IMR-90 (cell line): ENCODE measurements at regions not wholly inside any gene's neighbourhood (a gene's known extent, or its start where the extent isn't known, plus 50 kb on each side); places are given as distances from the start of the nearest gene placed in this dataset.

ENCODE experiments used
- ATAC-seq: fragments of 200-7000 bp; cut with Tn5 transposase; 2 replicates; pipeline ENCODE4 v1.9.1; 2020; ENCODE audit warnings: low read depth, mild to moderate bottlenecking, moderate library complexity
- BruUV-seq: library from RNA; stranded (reverse); fragments of 400-500 nt; replicated peaks from 2 replicates; lab custom pipeline; 2021; lab: Mats Ljungman, UMichigan
- CTCF ChIA-PET: fragments of 300-600 bp; formaldehyde crosslinking; extraction: SDS; loops from one replicate; lab custom pipeline; 2021; ENCODE audit warnings: antibody characterized with exemption; lab: Yijun Ruan, JAX
- POLR2A ChIA-PET: fragments of 300-600 bp; sonication (Branson Sonifier 250); formaldehyde crosslinking; loops from one replicate; lab custom pipeline; 2022; ENCODE audit warnings: antibody characterized with exemption; ENCODE audit not compliant: unreplicated experiment; lab: Charles Lee
- DNase-seq: peaks from one replicate; pipeline ENCODE4 v3.0.0; 2013
- H2AFZ ChIP-seq: replicated peaks from 2 replicates; pipeline ENCODE3; 2013; ENCODE audit warnings: low read length, mild to moderate bottlenecking; ENCODE audit not compliant: poor library complexity
- H2AK5ac ChIP-seq: 2 replicates; pipeline ENCODE4 v1.6.1; 2013; ENCODE audit warnings: low read depth, low read length, inconsistent platforms
- H2AK9ac ChIP-seq: replicated peaks from 2 replicates; pipeline ENCODE3; 2013; ENCODE audit warnings: mild to moderate bottlenecking, low read depth, low read length, moderate library complexity; ENCODE audit not compliant: poor library complexity
- H2BK120ac ChIP-seq: 2 replicates; pipeline ENCODE4 v1.6.1; 2013; ENCODE audit warnings: low read depth, low read length, inconsistent platforms
- H2BK15ac ChIP-seq: 3 replicates; pipeline ENCODE4 v1.6.1; 2013; ENCODE audit warnings: low read depth, low read length, inconsistent platforms
- H2BK20ac ChIP-seq: 2 replicates; pipeline ENCODE4 v1.6.1; 2013; ENCODE audit warnings: low read depth, mild to moderate bottlenecking, inconsistent platforms, low read length, moderate library complexity
- H2BK5ac ChIP-seq: 2 replicates; pipeline ENCODE4 v1.6.1; 2013; ENCODE audit warnings: mild to moderate bottlenecking, low read depth, low read length, inconsistent platforms; ENCODE audit not compliant: poor library complexity, severe bottlenecking
- H3K14ac ChIP-seq: replicated peaks from 2 replicates; pipeline ENCODE4 v1.6.1; 2013; ENCODE audit warnings: low read depth, low read length, inconsistent platforms
- H3K18ac ChIP-seq: 2 replicates; pipeline ENCODE4 v1.6.1; 2013; ENCODE audit warnings: low read depth, low read length, control low read depth
- H3K23ac ChIP-seq: 2 replicates; pipeline ENCODE4 v1.6.1; 2013; ENCODE audit warnings: low read depth, low read length, inconsistent platforms
- H3K27ac ChIP-seq: 2 replicates; pipeline ENCODE4 v1.5.1; 2013; ENCODE audit warnings: mild to moderate bottlenecking, control low read depth, low read length; ENCODE audit not compliant: insufficient read depth
- H3K27me3 ChIP-seq: 2 replicates; pipeline ENCODE4 v1.6.1; 2013; ENCODE audit warnings: low read length; ENCODE audit not compliant: control insufficient read depth, insufficient read depth
- H3K36me3 ChIP-seq: 2 replicates; pipeline ENCODE4 v1.6.1; 2013; ENCODE audit warnings: low read length, mixed read lengths; ENCODE audit not compliant: control insufficient read depth, insufficient read depth
- H3K4ac ChIP-seq: 2 replicates; pipeline ENCODE4 v1.6.1; 2013; ENCODE audit warnings: low read depth, low read length, inconsistent platforms
- H3K4me1 ChIP-seq: 2 replicates; pipeline ENCODE4 v1.6.1; 2013; ENCODE audit warnings: low read length, mixed read lengths; ENCODE audit not compliant: control insufficient read depth, insufficient read depth
- H3K4me2 ChIP-seq: 2 replicates; pipeline ENCODE4 v1.6.1; 2013; ENCODE audit warnings: low read depth, mild to moderate bottlenecking, control low read depth, low read length, moderate library complexity
- H3K4me3 ChIP-seq: 2 replicates; pipeline ENCODE4 v1.5.1; 2013; ENCODE audit warnings: low read depth, mild to moderate bottlenecking, control low read depth, low read length, moderate library complexity; ENCODE audit not compliant: insufficient read depth
- H3K56ac ChIP-seq: 2 replicates; pipeline ENCODE4 v1.6.1; 2013; ENCODE audit warnings: low read length, inconsistent platforms; ENCODE audit not compliant: insufficient read depth; ENCODE audit errors: extremely low read depth
- H3K79me1 ChIP-seq, 2 experiments: 2 replicates each; pipeline ENCODE4 v1.6.1; 2013; ENCODE audit warnings: low read length in 2 of 2, inconsistent platforms in 1 of 2, low read depth in 1 of 2
- H3K9ac ChIP-seq: 2 replicates; pipeline ENCODE4 v1.6.1; 2013; ENCODE audit warnings: low read depth, low read length, control low read depth
- H3K9me1 ChIP-seq: 2 replicates; pipeline ENCODE4 v1.6.1; 2013; ENCODE audit warnings: low read length, inconsistent platforms; ENCODE audit not compliant: insufficient read depth
- H3K9me3 ChIP-seq: 2 replicates; pipeline ENCODE4 v1.6.1; 2013; ENCODE audit warnings: low read length; ENCODE audit not compliant: control insufficient read depth, insufficient read depth
- H4K20me1 ChIP-seq: 2 replicates; pipeline ENCODE4 v1.6.1; 2013; ENCODE audit warnings: low read length, inconsistent platforms; ENCODE audit not compliant: insufficient read depth
- H4K5ac ChIP-seq: 2 replicates; pipeline ENCODE4 v1.6.1; 2013; ENCODE audit warnings: mild to moderate bottlenecking, low read depth, low read length, control low read depth
- H4K8ac ChIP-seq, 2 experiments: 2 replicates each; pipeline ENCODE4 v1.6.1; 2013; ENCODE audit warnings: low read depth in 2 of 2, low read length in 2 of 2, control low read depth in 1 of 2, inconsistent platforms in 1 of 2
- H4K91ac ChIP-seq: 2 replicates; pipeline ENCODE4 v1.6.1; 2013; ENCODE audit warnings: low read depth, low read length, inconsistent platforms; ENCODE audit not compliant: insufficient read depth
- BHLHE40 ChIP-seq: fragments of 150-350 bp; IDR thresholded peaks from 2 replicates; pipeline ENCODE4 v1.6.1; 2016; ENCODE audit warnings: mild to moderate bottlenecking, low read depth, low read length
- SMC3 ChIP-seq: fragments of 150-350 bp; IDR thresholded peaks from 2 replicates; pipeline ENCODE4 v1.6.1; 2016; ENCODE audit warnings: low read depth, mild to moderate bottlenecking, antibody characterized with exemption, low read length, moderate library complexity
- USF2 ChIP-seq: fragments of 150-350 bp; IDR thresholded peaks from 2 replicates; pipeline ENCODE4 v1.6.1; 2017; ENCODE audit warnings: mild to moderate bottlenecking, antibody characterized with exemption, low read length, low read depth
- WGBS, 2 experiments: methylation state at CpG; one replicate each; pipeline versions ENCODE4 v1.1.5 to v1.1.7; 2013; ENCODE audit warnings: missing lambda C conversion rate in 2 of 2; ENCODE audit not compliant: insufficient read length in 1 of 2; ENCODE audit errors: extremely low coverage in 2 of 2; 5-methylcytosine and 5-hydroxymethylcytosine counted together
- dilution Hi-C: fragments of 300-500 bp; cut with HindIII; formaldehyde crosslinking; loops from one replicate; pipeline ENCODE4 v1.14.3; 2018; ENCODE audit warnings: low sequenced_read_pairs; ENCODE audit not compliant: unreplicated experiment
- in situ Hi-C: fragments of 300-500 bp; cut with MboI; formaldehyde crosslinking; loops from 3 replicates; pipeline ENCODE4 v1.14.3; 2019; ENCODE audit warnings: low sequenced_read_pairs, inconsistent platforms, mixed read lengths
- intact Hi-C: fragments of 100-400 bp; cut with micrococcal nuclease; formaldehyde crosslinking; loops from 2 replicates; pipeline ENCODE4 v1.10.0; 2022

GRCh38 chr5:68457285-68457684 is 241.7 kb downstream of the PIK3R1 start:
- Histone ChIP-seq H4K91ac (no peak overlapping the region), H2BK120ac (no peak overlapping the region), H3K4me3 (no peak overlapping the region), H2AFZ (no peak overlapping the region), H3K4me1 (peaks cover 2% of the 10 kb centered on the region), H2BK15ac (no peak overlapping the region), H3K79me1 (no peaks in the 10 kb centered on the region), H4K5ac (no peak overlapping the region), H3K9me1 (no peaks in the 10 kb centered on the region), H3K4me2 (no peak overlapping the region), H4K8ac (no peak overlapping the region), H3K18ac (no peak overlapping the region), H3K56ac (no peak overlapping the region), H3K9ac (no peak overlapping the region), H3K27me3 (no peaks in the 10 kb centered on the region), H3K23ac (no peak overlapping the region), H3K36me3 (no peaks in the 10 kb centered on the region), H3K14ac (no peak overlapping the region), H3K27ac (no peak overlapping the region), H2BK20ac (no peak overlapping the region), H2BK5ac (no peak overlapping the region), H2AK9ac (no peak overlapping the region), H3K4ac (no peak overlapping the region), H3K9me3 (no peaks in the 10 kb centered on the region; the same call in 1 of the 2 replicates), H4K20me1 (no peaks in the 10 kb centered on the region), H2AK5ac (no peak overlapping the region)
- CTCF ChIA-PET: no interaction called here
- POLR2A ChIA-PET: interaction anchor here (0.6 kb wide), 1 partner anchor 114 kb away, joined by 3 read pairs; no protein-coding TSS in a partner anchor
- no TSS peak for BruUV-seq
- 80% methylated on average over 3 of the region's 8 CpGs; no CpG with 5 or more reads in 1 of the 2 experiments for whole genome bisulfite sequencing, 2 experiments
- intact Hi-C loops (loop anchor here (5.0 kb wide), 1 partner anchor 505 kb away; no protein-coding TSS in a partner anchor), in situ Hi-C loops (no loop called here), dilution Hi-C loops (no loop called here)
- ATAC-seq: no peak
- TF ChIP-seq BHLHE40: no peak
- no peak for TF ChIP-seq SMC3
- no peak for TF ChIP-seq USF2
- DNase-seq: no peak
